EL (cell line): ENCODE measurements at regions not wholly inside any gene's neighbourhood (a gene's known extent, or its start where the extent isn't known, plus 50 kb on each side); places are given as distances from the start of the nearest gene placed in this dataset.
"Not testable (repeated sequence)": the region's sequence is repeated elsewhere in the genome, so short reads cannot be mapped to it uniquely, and the experiment has no call there.

ENCODE experiments used
- DNase-seq: peaks from one replicate; pipeline ENCODE4 v3.0.0-alpha.2; 2016

- not testable (repeated sequence) for DNase-seq
Measured at GRCh38 chr16:16448423-16448822, 69.5 kb downstream of the NPIPA7 start.

- DNase-seq = not testable (repeated sequence)
Measured at GRCh38 chr16:16449712-16450237, 70.8 kb downstream of the NPIPA7 start.

- DNase-seq = not testable (repeated sequence)
Measured at GRCh38 chr16:16451721-16452410, 72.9 kb downstream of the NPIPA7 start.

- DNase-seq = not testable (repeated sequence)
Measured at GRCh38 chr16:16458579-16458978, 79.6 kb downstream of the NPIPA7 start.

GRCh38 chr16:16463792-16464191 is 84.9 kb downstream of the NPIPA7 start:
- not testable (repeated sequence) for DNase-seq

- not testable (repeated sequence) for DNase-seq
Measured at GRCh38 chr16:16488919-16489318, 110.0 kb downstream of the NPIPA7 start.

GRCh38 chr16:16489466-16489865 is 110.5 kb downstream of the NPIPA7 start:
- DNase-seq = not testable (repeated sequence)

- DNase-seq = not testable (repeated sequence)
Measured at GRCh38 chr16:16494114-16494513, 115.2 kb downstream of the NPIPA7 start.

- DNase-seq = not testable (repeated sequence)
Measured at GRCh38 chr16:16494998-16495397, 116.1 kb downstream of the NPIPA7 start.

GRCh38 chr16:16499875-16500274 is 120.9 kb downstream of the NPIPA7 start:
- DNase-seq = not testable (repeated sequence)

GRCh38 chr16:16507041-16507440 is 128.1 kb downstream of the NPIPA7 start:
- DNase-seq = not testable (repeated sequence)

GRCh38 chr16:16508344-16508743 is 129.4 kb downstream of the NPIPA7 start:
- DNase-seq = not testable (repeated sequence)

- not testable (repeated sequence) for DNase-seq
Measured at GRCh38 chr16:16519395-16519794, 140.5 kb downstream of the NPIPA7 start.

- not testable (repeated sequence) for DNase-seq
Measured at GRCh38 chr16:16521239-16522002, 142.5 kb downstream of the NPIPA7 start.

- DNase-seq = not testable (repeated sequence)
Measured at GRCh38 chr16:16526998-16527397, 148.1 kb downstream of the NPIPA7 start.

- not testable (repeated sequence) for DNase-seq
Measured at GRCh38 chr16:16530744-16531143, 151.8 kb downstream of the NPIPA7 start.

GRCh38 chr16:16535565-16535964 is 156.6 kb downstream of the NPIPA7 start:
- not testable (repeated sequence) for DNase-seq

GRCh38 chr16:16536151-16536550 is 157.2 kb downstream of the NPIPA7 start:
- DNase-seq = not testable (repeated sequence)

GRCh38 chr16:16549710-16550109 is 170.8 kb downstream of the NPIPA7 start:
- DNase-seq = not testable (repeated sequence)

- not testable (repeated sequence) for DNase-seq
Measured at GRCh38 chr16:16550824-16551223, 171.9 kb downstream of the NPIPA7 start.

- not testable (repeated sequence) for DNase-seq
Measured at GRCh38 chr16:16552819-16553340, 173.9 kb downstream of the NPIPA7 start.

GRCh38 chr16:16559179-16559740 is 180.3 kb downstream of the NPIPA7 start:
- not testable (repeated sequence) for DNase-seq

GRCh38 chr16:16561532-16561931 is 182.6 kb downstream of the NPIPA7 start:
- DNase-seq = not testable (repeated sequence)
